ENCODE measurements at regions not wholly inside any gene's neighbourhood (a gene's known extent, or its start where the extent isn't known, plus 50 kb on each side); places are given as distances from the start of the nearest gene placed in this dataset.
"Not testable (repeated sequence)": the region's sequence is repeated elsewhere in the genome, so short reads cannot be mapped to it uniquely, and the experiment has no call there.

DNA sequence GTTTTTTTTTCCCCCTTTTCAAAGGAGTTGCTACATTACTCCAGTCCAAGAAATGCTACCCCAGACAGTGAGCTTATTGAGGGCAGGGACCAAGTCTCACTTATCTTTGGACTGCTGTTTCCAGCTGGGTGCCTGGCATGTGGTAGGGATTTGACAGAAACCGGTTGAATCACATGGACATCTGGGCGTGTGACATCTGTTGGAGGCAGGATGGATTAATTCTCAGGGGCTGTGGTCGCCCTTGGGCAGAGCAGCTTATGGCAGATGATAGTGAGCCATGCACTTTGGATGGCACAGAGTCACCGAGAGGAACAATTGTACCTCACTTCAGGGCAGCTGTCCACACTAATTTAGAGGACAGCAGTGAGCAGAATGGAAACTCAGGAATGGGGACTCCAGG lies 254.6 kb upstream of the ID2 start:
- no peak for DNase-seq

DNA sequence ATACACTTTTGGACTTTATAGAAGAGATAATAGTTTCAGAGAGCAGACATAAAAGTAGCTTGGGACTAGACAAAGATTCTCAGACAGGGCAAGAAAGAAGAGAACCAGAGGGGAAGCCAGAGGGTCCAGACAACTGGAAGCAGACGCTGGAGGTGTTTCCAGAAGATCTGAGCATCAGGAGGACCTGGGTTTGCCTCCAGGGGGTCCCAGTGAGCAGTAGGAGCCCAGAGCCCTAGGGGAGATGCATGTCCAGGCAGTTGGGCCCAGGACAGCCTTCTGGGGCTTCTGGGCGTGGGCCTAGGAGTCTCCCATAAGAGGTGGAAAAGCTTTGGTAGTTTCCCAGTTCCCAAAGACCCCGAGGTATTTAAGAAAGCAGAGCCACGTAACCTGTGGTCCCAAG lies 251.2 kb upstream of the ID2 start:
- no peak for DNase-seq

DNA sequence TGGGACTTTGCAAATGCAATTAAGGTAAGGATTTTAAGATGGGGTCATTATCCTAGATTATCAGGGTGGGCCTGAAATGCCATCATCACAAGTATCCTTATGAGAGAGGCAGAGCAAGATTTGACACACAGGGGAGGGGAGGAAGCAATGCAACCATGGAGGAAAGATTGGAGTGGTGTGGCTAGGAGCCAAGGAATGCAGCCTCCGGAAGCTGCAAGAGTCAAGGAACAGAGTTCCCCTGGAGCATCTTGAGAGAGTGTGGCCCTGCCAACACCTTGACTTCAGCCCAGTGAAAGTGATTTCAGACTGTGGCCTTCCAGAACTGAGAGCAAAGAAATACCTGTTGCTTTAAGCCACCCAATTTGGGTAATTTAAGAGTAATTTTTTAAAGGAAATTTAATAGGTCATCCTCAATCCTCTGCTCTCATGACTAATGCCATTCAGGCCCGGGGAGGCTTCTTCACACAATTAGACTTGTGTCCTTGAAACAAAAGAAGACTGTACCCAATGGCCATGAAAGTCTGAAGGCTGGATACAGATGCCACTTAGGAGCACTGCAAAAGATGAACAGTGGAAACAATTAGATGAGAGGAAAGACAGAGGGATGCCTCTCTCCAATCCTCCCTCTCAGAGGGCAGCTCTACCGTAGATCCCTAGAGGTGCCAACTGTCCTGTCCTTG lies 250.3 kb upstream of the ID2 start:
- no peak for DNase-seq

DNA sequence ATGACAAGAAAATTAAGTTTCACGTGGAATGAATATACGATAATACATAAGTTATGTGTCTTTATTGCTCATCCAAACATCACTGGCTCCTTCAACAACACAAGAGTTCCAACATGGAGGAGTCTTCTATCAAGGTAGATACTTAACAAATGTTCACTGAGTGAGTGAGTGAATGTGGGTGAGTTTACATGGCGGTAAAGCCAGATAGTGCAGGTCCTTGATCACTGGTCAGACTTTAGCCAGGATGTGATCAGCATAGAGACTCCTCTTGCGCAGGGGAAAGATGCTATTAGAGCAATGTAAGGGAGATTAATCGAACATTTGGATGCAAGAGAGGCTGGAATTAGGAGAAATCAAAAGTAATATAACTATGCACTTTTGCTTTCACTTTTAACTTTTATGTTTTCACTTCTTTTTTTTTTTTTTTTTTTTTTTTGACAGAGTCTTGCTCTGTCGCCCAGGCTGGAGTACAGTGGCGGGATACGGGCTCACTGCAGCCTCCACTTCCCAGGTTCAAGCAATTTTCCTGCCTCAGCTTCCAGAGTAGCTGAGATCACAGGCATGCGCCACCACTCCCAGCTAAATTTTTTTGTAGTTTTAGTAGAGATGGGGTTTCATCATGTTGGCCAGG lies 249.0 kb upstream of the ID2 start:
- DNase-seq: no peak

DNA sequence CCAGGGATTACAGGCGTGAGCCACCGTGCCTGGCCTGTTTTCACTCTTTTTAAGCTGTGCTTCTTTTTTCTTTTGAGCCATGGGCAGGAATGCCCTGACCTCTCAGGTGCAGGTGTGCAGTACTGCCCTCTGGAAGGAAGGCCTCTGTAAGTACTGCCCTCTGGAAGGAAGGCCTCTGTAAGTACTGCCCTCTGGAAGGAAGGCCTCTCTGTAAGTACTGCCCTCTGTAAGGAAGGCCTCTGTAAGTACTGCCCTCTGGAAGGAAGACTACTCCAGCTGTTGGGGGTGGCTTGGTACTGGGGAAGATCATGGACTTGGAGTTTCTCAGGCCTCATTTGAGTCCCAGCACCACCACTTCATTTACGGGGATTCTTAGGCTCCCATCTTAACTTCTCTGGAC lies 248.5 kb upstream of the ID2 start:
- no peak for DNase-seq

- DNase-seq: no peak
Observed at GRCh38 chr2:8435608-8436007, 246.2 kb upstream of the ID2 start.

GRCh38 chr2:8436585-8436984 lies 245.3 kb upstream of the ID2 start:
- no peak for DNase-seq

- no peak for DNase-seq
Observed at GRCh38 chr2:8437228-8437948, 244.5 kb upstream of the ID2 start.

GRCh38 chr2:8437949-8438400 lies 243.9 kb upstream of the ID2 start:
- DNase-seq: no peak

- DNase-seq: no peak
Observed at GRCh38 chr2:8438476-8438875, 243.4 kb upstream of the ID2 start.

DNA sequence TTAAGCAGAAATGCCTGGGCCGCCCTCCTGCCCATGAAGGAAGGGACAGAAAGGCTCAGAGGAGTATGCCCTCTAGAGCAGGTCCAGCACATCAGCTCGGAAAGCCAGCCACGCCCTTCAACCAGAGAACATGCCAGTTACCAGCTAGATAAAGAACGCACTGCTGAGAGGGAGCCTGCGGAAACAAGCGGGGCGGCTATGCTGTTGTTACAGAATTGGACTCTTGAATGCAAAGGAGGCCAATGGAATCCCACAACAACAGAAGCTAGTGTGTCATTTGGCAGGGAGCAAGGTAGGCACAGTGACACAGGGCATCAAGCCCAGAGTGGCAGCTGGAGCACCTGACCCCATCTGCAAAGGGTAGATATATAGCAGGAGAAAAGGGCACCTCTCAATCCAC lies 242.9 kb upstream of the ID2 start:
- no peak for DNase-seq

DNA sequence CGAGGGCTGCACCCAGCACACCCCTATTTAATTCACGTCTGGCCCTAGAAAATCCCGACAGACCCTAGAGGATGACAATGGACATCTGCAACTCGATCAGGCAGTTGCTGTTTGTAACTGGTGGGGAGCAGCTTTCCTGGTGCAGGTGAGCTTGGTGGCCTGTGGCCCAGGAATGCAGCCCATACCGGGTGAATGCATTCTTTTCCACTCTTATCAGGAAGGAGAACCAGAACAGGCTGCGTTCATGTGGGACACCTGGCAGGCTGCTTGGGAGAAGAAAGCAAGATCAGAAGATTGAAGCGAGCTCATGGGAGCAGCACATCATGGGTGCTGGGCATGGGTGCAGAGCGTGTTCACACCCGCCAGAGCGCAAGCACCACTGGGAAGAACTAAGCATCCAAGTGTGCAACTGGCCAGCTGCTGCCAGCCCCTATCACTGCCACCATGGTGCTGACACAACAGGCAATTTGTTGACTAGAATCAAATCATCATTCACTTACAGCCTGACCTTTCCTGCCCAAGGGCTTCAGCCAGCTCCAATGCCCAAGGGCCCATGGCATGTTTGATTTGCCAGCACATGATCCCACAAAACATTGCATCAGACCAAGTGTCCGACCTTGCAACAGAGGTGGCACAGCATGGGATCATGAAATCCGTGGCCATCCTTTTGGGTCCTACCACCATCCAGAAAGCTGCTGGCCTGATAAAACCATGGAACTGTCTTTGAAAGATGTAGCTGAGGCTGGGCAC lies 241.7 kb upstream of the ID2 start:
- no peak for DNase-seq

- no peak for DNase-seq
Observed at GRCh38 chr2:8441371-8441770, 240.5 kb upstream of the ID2 start.

GRCh38 chr2:8441986-8442385 lies 239.9 kb upstream of the ID2 start:
- DNase-seq: no peak

DNA sequence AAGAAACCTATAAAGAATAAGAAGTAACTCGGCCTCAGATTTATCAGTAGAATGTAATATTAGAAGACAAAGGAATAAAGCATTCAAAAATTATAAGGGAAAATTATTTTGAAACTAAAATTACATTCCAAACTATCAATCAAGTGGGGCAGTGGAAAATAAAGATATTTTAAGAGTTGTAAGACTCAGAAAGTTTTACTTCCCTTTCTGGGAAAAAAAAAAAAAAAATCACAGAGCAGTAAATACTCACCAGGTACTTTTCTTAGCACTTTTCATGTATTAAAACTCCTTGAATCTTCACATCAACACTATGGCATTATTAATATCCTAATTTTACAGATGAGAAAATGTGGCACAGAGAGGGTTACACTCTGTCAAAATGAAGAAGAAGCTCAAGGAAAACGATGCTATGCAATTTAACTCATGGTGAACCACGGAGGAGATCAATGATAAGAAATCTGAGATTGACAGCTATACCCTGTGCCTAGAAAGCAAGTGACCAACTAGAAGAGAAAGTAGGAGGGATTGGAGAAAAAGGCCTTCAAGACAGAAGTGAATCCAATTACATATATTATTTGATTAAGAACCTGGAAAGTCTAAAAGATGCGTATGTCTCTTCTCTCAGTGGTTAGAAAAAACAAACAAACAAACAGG lies 238.9 kb upstream of the ID2 start:
- no peak for DNase-seq

DNA sequence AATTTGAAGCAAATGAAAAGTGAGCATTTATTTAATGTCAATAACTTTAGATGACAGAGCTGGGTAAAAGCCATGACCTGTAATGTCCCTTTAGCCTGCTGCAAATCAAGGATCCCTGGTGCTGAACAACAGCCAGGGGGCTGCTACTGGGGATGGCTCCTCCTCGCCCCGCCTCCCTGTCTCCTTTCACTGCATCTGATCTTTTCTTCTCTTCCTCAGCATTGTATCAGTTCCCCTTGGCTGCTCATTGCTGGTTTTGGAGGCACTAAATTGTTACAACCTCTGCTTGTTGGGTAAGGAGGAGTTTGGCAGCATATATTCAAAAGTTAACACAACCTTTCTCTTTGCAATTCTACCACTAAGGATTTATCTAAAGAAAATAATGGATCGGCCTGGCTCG lies 236.3 kb upstream of the ID2 start:
- no peak for DNase-seq

DNA sequence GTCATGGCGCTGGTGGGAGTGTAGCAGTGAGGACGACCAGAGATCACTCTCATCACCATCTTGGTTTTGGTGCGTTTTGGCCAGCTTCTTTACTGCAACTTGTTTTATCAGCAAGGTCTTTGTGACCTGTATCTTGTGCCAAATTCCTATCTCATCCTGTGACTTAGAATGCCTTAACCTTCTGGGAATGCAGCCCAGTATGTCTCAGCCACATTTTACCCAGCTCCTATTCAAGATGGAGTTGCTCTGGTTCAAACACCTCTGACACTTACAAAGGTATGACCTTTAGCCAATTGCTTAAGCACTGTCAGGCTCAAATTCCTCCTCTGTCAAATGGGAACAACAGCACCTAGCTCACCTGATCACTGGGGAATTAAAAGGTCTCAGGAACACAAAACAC lies 235.1 kb upstream of the ID2 start:
- DNase-seq: not testable (repeated sequence)

DNA sequence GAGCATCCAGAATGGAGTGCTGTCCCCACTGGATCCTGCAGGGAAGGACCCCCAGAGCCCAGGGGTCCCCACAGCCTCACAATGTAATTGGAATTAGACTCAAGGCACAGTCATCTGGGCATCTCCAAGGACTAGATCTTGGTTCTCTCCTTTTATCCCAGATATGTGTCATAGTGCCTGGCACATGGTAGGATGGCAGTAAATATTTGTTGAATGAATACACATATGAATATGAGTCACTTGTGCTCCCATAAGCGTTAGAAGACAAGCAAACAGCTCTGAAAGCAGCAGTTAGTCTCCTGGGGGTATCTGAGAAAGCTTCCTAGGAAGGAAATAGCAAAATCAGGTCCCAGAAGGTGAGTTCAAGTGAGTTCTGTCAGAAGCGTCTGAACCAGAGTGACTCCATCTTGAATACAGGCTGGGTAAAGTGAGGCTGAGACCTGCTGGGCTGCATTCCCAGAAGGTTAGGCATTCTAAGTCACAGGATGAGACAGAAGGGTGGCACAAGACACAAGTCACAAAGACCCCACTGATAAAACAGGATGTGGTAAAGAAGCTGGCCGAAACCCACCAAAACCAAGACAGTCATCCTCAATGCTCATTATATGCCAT lies 234.1 kb upstream of the ID2 start:
- no peak for DNase-seq

GRCh38 chr2:8448824-8449556 lies 232.9 kb upstream of the ID2 start:
- DNase-seq: no peak

DNA sequence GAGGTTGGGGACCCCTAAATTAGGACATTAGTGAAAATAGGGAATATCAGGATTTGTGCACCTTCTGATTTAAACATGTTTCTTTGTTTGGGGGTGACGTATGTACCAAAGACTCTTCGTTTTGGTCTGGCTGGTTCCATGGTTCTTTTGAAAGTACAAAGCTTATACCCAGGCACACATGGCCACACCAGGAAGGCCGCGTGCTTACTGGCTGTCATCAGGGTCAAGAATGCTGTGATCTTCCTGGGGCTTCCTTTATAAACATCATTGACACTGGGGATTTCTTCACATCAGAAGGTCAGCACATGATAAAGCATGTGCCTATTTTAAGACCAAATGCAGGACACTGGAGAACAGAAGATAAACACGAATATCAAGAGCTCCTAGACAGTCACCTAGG lies 230.6 kb upstream of the ID2 start:
- no peak for DNase-seq

DNA sequence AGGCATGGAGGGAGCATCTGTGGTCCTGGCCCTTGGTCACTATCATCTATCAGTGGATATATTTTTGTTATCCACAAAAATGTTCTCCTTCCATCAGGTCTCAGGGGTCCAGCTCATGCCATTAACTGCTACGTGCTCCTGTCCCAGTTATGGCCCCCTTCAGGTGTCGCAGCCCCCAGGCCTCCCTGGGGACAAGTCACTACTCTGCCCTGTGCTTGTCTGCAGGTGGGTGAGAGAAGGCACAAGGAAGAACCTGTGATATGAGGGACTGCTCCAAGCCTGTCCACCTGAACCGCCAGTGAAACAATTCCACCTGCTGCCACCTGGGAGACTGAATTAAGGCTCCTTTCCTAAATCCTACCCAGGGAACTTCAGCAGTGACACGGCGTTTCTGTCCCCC lies 229.6 kb upstream of the ID2 start:
- no peak for DNase-seq

Measured in activated CD4-positive, alpha-beta T cell treated with anti-CD3 and anti-CD28 coated beads, Interleukin-2, amount 50 U/mL, for 48 hours (primary cell).